GM12878 (cell line): ENCODE measurements at regions not wholly inside any gene's neighbourhood (a gene's known extent, or its start where the extent isn't known, plus 50 kb on each side); places are given as distances from the start of the nearest gene placed in this dataset.

Experiments
- ASH2L ChIP-seq: fragments of 300-600, 200-600 bp; sonication (generic); IDR thresholded peaks from 2 replicates; pipeline ENCODE4 v1.6.1; 2017; ENCODE audit warnings: low read depth, mild to moderate bottlenecking, borderline replicate concordance
- CTCF ChIP-seq, 3 experiments: IDR thresholded peaks in 2 of 3; conservative IDR thresholded peaks in 1 of 3; 2 replicates each; pipeline ENCODE4 v1.5.1; 2011; ENCODE audit warnings: low read depth in 3 of 3, low read length in 3 of 3, mild to moderate bottlenecking in 3 of 3, control low read depth in 2 of 3, moderate library complexity in 2 of 3, inconsistent platforms in 1 of 3, mixed read lengths in 1 of 3; ENCODE audit not compliant: control insufficient read depth in 2 of 3, insufficient read depth in 1 of 3; ENCODE audit errors: extremely low read depth in 1 of 3
- JUND ChIP-seq: IDR thresholded peaks from 2 replicates; pipeline ENCODE4 v1.6.1; 2012; ENCODE audit warnings: low read depth, mild to moderate bottlenecking, low read length, improper control_type of control experiment, moderate library complexity
- KDM1A ChIP-seq: fragments of 200-600 bp; sonication (generic); IDR thresholded peaks from 2 replicates; pipeline ENCODE4 v1.6.1; 2016; ENCODE audit warnings: borderline replicate concordance
- MXI1 ChIP-seq: fragments of 150-350 bp; IDR thresholded peaks from 2 replicates; pipeline ENCODE4 v1.6.1; 2011; ENCODE audit warnings: low read depth, mild to moderate bottlenecking, inconsistent platforms, low read length, improper control_type of control experiment
- POLR2A ChIP-seq: IDR thresholded peaks from 2 replicates; pipeline ENCODE4 v1.6.1; 2011; ENCODE audit warnings: low read depth, mild to moderate bottlenecking, low read length
- STAT1 ChIP-seq: fragments of 450-650 bp; conservative IDR thresholded peaks from 2 replicates; pipeline ENCODE4 v1.6.1; 2014; ENCODE audit warnings: antibody characterized with exemption, mild to moderate bottlenecking
- SUPT20H ChIP-seq: IDR thresholded peaks from 2 replicates; pipeline ENCODE4 v1.6.1; 2011; ENCODE audit warnings: low read depth, mild to moderate bottlenecking, low read length, moderate library complexity, borderline replicate concordance; ENCODE audit not compliant: control insufficient read depth
- TAF1 ChIP-seq: IDR thresholded peaks from 2 replicates; pipeline ENCODE4 v1.6.1; 2011; ENCODE audit warnings: mild to moderate bottlenecking, low read depth, low read length, borderline replicate concordance
- USF1 ChIP-seq: IDR thresholded peaks from 2 replicates; pipeline ENCODE4 v1.6.1; 2011; ENCODE audit warnings: borderline replicate concordance, low read depth, mild to moderate bottlenecking, moderate library complexity, mixed read lengths, low read length; ENCODE audit not compliant: insufficient read depth; ENCODE audit errors: extremely low read length
- ZNF592 ChIP-seq: fragments of 450-650 bp; IDR thresholded peaks from 2 replicates; pipeline ENCODE4 v1.6.1; 2017; ENCODE audit warnings: mild to moderate bottlenecking, moderate library complexity
- TF ChIP-seq, protein P1 (sequence below): IDR thresholded peaks from 2 replicates; pipeline ENCODE4 v1.6.1; 2011; ENCODE audit warnings: mild to moderate bottlenecking, low read depth, low read length, moderate library complexity; ENCODE audit not compliant: insufficient replicate concordance

DNA sequence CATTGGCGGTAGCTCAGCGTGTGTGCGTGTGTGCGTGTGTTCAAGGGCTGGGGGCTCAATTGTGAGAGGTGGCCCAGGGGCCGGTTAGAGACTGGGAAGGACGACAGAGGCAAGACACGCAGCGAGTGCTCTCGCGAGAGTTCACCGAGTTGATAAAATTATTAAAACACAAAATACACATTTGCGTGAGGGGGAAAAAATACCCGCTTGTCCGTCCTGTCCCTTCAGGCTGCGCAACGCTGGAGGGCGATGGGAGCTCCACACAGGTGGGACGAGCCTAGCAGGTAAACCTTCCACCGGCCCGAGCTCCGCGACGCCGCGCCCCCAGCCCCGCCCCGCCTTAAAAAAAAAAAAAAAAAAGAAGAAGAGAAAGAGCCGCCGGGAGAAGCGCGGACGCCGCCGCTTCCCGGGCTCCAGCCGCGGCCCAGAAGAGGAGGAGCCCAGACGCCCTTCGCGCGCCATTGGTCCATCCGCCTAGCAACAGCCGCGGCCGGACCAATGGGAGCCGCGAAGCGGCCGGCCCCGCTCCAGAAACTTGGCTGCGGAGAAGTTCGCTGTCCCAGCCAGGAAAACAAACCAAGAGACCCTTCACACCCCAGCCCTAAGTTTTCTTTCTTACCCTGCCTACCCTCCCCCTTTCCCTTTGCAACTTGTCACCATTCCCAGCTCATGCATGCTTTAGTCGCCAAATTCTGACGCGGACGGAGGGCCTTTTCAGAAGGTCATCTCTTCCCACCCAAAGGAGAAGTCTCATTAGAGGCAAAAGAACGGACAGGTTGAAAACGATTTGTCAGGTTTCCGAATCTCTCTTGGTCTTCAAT is 169.9 kb upstream of the MAF start:
- TF ChIP-seq ZNF592: no peak
- no peak for TF ChIP-seq POLR2A
- no peak for TF ChIP-seq CTCF (IDR thresholded peaks at IDR 0.05 in 2 of 3, conservative IDR thresholded peaks at IDR 0.05 in 1 of 3; ENCODE audit: control insufficient read depth in 2 of 3, extremely low read depth in 1 of 3, insufficient read depth in 1 of 3, low read depth in 3 of 3, low read length in 3 of 3)
- TF ChIP-seq JUND: no peak
- TF ChIP-seq TAF1: no peak
- TF ChIP-seq ASH2L: no peak
- no peak for TF ChIP-seq USF1
- TF ChIP-seq, protein P1, sequence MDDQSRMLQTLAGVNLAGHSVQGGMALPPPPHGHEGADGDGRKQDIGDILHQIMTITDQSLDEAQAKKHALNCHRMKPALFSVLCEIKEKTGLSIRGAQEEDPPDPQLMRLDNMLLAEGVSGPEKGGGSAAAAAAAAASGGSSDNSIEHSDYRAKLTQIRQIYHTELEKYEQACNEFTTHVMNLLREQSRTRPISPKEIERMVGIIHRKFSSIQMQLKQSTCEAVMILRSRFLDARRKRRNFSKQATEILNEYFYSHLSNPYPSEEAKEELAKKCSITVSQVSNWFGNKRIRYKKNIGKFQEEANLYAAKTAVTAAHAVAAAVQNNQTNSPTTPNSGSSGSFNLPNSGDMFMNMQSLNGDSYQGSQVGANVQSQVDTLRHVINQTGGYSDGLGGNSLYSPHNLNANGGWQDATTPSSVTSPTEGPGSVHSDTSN: no peak
- TF ChIP-seq STAT1: no peak
- no peak for TF ChIP-seq SUPT20H
- no peak for TF ChIP-seq MXI1
- TF ChIP-seq KDM1A: no peak
